Common myeloid progenitor, CD34-positive (primary cell): ENCODE measurements at regions not wholly inside any gene's neighbourhood (a gene's known extent, or its start where the extent isn't known, plus 50 kb on each side); places are given as distances from the start of the nearest gene placed in this dataset.

Experiments used
- CTCF ChIA-PET: fragments of 350-600 bp; sonication (Branson Sonifier 250); formaldehyde crosslinking; loops from one replicate; lab custom pipeline; 2021; ENCODE audit warnings: antibody characterized with exemption; lab: Charles Lee
- POLR2A ChIA-PET: fragments of 350-600 bp; sonication (Branson Sonifier 250); formaldehyde crosslinking; loops from one replicate; lab custom pipeline; 2021; ENCODE audit warnings: antibody characterized with exemption; lab: Charles Lee
- DNase-seq, 3 donors: peaks; one replicate each; pipeline versions ENCODE4 v3.0.0 to v3.0.0-alpha.2; 2013
- H3K27ac ChIP-seq, 2 experiments: 1 replicate in 1 of 2; 2 replicates in 1 of 2; pipeline ENCODE4 v1.7.0; 2013; ENCODE audit warnings: inconsistent platforms in 2 of 2, low read length in 2 of 2, mild to moderate bottlenecking in 2 of 2, low read depth in 1 of 2, moderate library complexity in 1 of 2; ENCODE audit not compliant: severe bottlenecking in 2 of 2, insufficient read depth in 1 of 2, poor library complexity in 1 of 2
- H3K27me3 ChIP-seq, 5 experiments: replicated peaks in 2 of 5; 1 replicate in 3 of 5; 2 replicates in 2 of 5; pipeline versions ENCODE4 v1.6.1 to v1.7.0; 2013; ENCODE audit warnings: low read length in 4 of 5, mild to moderate bottlenecking in 2 of 5, moderate library complexity in 2 of 5, inconsistent platforms in 1 of 5; ENCODE audit not compliant: insufficient read depth in 5 of 5, control insufficient read depth in 4 of 5
- H3K36me3 ChIP-seq, 4 experiments: 1 replicate in 2 of 4; 2 replicates in 2 of 4; pipeline versions ENCODE4 v1.6.1 to v1.7.0; 2013; ENCODE audit warnings: low read length in 3 of 4, control low read depth in 1 of 4, mild to moderate bottlenecking in 1 of 4; ENCODE audit not compliant: control insufficient read depth in 4 of 4, insufficient read depth in 4 of 4
- H3K4me1 ChIP-seq, 4 experiments: 1 replicate in 3 of 4; 2 replicates in 1 of 4; pipeline versions ENCODE4 v1.6.1 to v1.7.1; 2013; ENCODE audit warnings: low read length in 3 of 4, mild to moderate bottlenecking in 3 of 4, control low read depth in 1 of 4, inconsistent platforms in 1 of 4, moderate library complexity in 1 of 4; ENCODE audit not compliant: control insufficient read depth in 4 of 4, insufficient read depth in 4 of 4; ENCODE audit errors: control extremely low read depth in 1 of 4
- H3K4me3 ChIP-seq, 7 experiments: 1 replicate in 4 of 7; 2 replicates in 3 of 7; pipeline versions ENCODE4 v1.5.1 to v1.7.0; 2013; ENCODE audit warnings: mild to moderate bottlenecking in 7 of 7, low read length in 6 of 7, moderate library complexity in 6 of 7, inconsistent platforms in 2 of 7, low read depth in 2 of 7, control low read depth in 1 of 7; ENCODE audit not compliant: insufficient read depth in 4 of 7, control insufficient read depth in 1 of 7; ENCODE audit errors: extremely low read depth in 1 of 7
- H3K9me3 ChIP-seq, 5 experiments: 1 replicate in 4 of 5; 2 replicates in 1 of 5; pipeline versions ENCODE4 v1.6.1 to v1.7.1; 2013; ENCODE audit warnings: low read length in 4 of 5, mild to moderate bottlenecking in 2 of 5, inconsistent platforms in 1 of 5, low read depth in 1 of 5, moderate library complexity in 1 of 5; ENCODE audit not compliant: control insufficient read depth in 4 of 5, insufficient read depth in 2 of 5; ENCODE audit errors: control extremely low read depth in 1 of 5
- WGBS: methylation state at CpG from one replicate; pipeline ENCODE4 v1.1.5; 2013; ENCODE audit not compliant: insufficient coverage; 5-methylcytosine and 5-hydroxymethylcytosine counted together

- Histone ChIP-seq H3K27me3 (peaks cover 0 to 16% (median 2%) of the 10 kb centered on the region in 5 experiments), H3K27ac (no peak overlapping the region), H3K4me1 (no peaks in the 10 kb centered on the region), H3K9me3 (no peaks in the 10 kb centered on the region), H3K36me3 (no peaks in the 10 kb centered on the region), H3K4me3 (no peak overlapping the region)
- 88% methylated on average over 3 of the region's 5 CpGs for WGBS
- no peak for DNase-seq
- CTCF ChIA-PET: no interaction called here
- POLR2A ChIA-PET: no interaction called here
Measured at GRCh38 chr2:100736121-100736915, 83.6 kb upstream of the NPAS2 start.

DNA sequence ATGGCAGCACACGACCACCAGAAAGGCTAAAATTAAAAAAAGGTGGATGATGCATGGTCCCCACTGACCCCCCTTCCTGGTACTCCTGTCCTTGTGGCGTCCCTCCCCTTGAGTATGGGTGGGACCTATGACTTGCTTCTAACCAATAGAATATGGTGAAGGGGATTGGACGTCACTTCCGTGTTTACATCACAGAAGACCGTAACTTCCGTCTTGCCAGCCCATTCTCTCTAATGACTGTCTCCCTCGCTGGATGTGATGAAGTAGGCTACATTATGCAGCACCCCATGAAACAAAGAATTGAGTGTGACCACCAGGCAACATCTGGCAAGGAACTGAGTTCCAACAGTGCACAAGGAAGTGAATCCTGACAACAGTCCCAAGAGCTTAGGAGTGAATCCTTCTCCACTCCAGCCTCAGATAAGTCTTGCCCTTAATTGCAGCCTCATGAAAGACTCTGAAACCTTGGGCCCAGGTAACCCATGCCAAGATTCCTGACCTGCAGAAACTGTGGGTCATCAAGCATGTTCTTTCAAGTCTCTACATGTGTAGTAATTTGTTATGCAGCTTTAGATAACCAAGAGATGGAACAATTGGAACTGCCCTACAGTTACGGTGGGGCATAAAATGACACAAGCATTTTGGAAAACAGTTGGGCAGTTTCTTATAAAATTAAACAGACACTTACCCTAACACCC, 80.1 kb upstream of the NPAS2 start:
- peaks cover 0 to 10% (median 6%) of the 10 kb centered on the region in 5 experiments for H3K27me3 ChIP-seq
- ChIA-PET POLR2A (interaction anchor here (0.6 kb wide), 1 partner anchor 49 kb away, joined by 3 read pairs; no protein-coding TSS in a partner anchor), CTCF (no interaction called here)
- DNase-seq: no peak
- H3K36me3 ChIP-seq: no peaks in the 10 kb centered on the region
- 99% methylated on average over 6 of the region's 8 CpGs for WGBS
- no peak overlapping the region for H3K4me3 ChIP-seq
- no peaks in the 10 kb centered on the region for H3K4me1 ChIP-seq
- no peaks in the 10 kb centered on the region for H3K9me3 ChIP-seq
- no peak overlapping the region for H3K27ac ChIP-seq

GRCh38 chr2:100741880-100742276, 78.1 kb upstream of the NPAS2 start:
- DNase-seq: no peak
- H3K4me1 ChIP-seq: no peaks in the 10 kb centered on the region
- H3K27ac ChIP-seq: no peak overlapping the region
- peaks cover 0 to 7% (median 6%) of the 10 kb centered on the region in 5 experiments for H3K27me3 ChIP-seq
- CTCF ChIA-PET: no interaction called here
- no CpG with 5 or more reads among the region's 1 CpG for WGBS
- H3K36me3 ChIP-seq: no peaks in the 10 kb centered on the region
- H3K4me3 ChIP-seq: no peak overlapping the region
- H3K9me3 ChIP-seq: no peaks in the 10 kb centered on the region
- POLR2A ChIA-PET: no interaction called here

- Histone ChIP-seq H3K27me3 (peaks cover 0 to 7% (median 5%) of the 10 kb centered on the region in 5 experiments), H3K9me3 (no peaks in the 10 kb centered on the region), H3K27ac (no peak overlapping the region), H3K36me3 (no peaks in the 10 kb centered on the region), H3K4me1 (peaks cover 0 to 2% (median under 1%) of the 10 kb centered on the region in 4 experiments), H3K4me3 (no peak overlapping the region)
- POLR2A ChIA-PET: no interaction called here
- DNase-seq: no peak
- CTCF ChIA-PET: no interaction called here
- WGBS: 100% methylated on average over 7 of the region's 12 CpGs
Measured at GRCh38 chr2:100742277-100743254, 77.4 kb upstream of the NPAS2 start.

DNA sequence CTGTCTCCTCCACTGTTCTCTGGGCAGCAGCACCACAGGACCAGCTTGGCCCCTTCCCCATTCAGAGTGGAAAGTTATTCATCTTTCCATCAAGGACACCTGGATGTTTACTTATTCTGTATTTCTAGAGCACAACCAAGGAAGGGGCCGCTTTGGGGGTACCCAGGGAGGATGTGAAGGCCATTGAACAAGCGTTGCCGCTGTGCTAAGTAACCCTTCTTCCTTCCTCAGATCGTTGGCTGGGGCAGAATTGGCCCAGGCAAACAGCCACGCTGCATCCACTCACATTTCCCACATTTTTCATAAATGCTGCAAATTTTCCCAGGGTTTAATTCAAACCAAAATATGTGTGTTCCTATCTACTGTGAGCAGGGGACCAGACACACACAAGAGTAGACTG, 76.2 kb upstream of the NPAS2 start:
- Histone ChIP-seq H3K27ac (no peak overlapping the region), H3K4me1 (peaks cover 0 to 11% (median 8%) of the 10 kb centered on the region in 4 experiments), H3K9me3 (no peaks in the 10 kb centered on the region), H3K36me3 (no peaks in the 10 kb centered on the region), H3K27me3 (peaks cover 0 to 7% (median 0%) of the 10 kb centered on the region in 5 experiments), H3K4me3 (no peak overlapping the region)
- ChIA-PET POLR2A (no interaction called here), CTCF (no interaction called here)
- 59% methylated on average over 4 of the region's 5 CpGs for WGBS
- DNase-seq: no peak

DNA sequence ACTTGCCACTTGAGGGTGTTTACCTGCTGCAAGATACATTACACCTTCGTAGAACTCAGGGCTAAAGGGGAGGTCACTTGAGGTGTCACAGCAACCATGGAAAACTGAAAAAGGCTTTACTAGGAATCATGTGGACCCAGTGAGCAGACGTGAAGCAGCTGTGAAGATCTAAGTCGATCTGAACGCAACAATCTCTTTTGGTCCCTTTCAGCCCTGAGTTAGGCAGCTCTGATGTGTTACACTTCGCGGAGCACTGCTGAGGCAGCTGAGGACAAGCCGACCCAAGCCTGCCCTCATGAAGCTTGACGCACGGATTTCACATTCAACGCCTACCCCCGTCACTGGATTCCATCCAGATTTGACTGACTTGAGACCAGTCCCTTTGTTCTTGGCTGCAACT, 75.8 kb upstream of the NPAS2 start:
- no peaks in the 10 kb centered on the region for H3K36me3 ChIP-seq
- no peak for DNase-seq
- WGBS: 98% methylated on average over 11 of the region's 11 CpGs
- H3K27ac ChIP-seq: no peak overlapping the region
- H3K9me3 ChIP-seq: no peaks in the 10 kb centered on the region
- POLR2A ChIA-PET: no interaction called here
- H3K4me1 ChIP-seq: peaks cover 0 to 11% (median 8%) of the 10 kb centered on the region in 4 experiments
- H3K27me3 ChIP-seq: peaks cover 0 to 7% (median 0%) of the 10 kb centered on the region in 5 experiments
- CTCF ChIA-PET: no interaction called here
- no peak overlapping the region for H3K4me3 ChIP-seq
